ENCODE measurements at regions not wholly inside any gene's neighbourhood (a gene's known extent, or its start where the extent isn't known, plus 50 kb on each side); places are given as distances from the start of the nearest gene placed in this dataset.

DNA sequence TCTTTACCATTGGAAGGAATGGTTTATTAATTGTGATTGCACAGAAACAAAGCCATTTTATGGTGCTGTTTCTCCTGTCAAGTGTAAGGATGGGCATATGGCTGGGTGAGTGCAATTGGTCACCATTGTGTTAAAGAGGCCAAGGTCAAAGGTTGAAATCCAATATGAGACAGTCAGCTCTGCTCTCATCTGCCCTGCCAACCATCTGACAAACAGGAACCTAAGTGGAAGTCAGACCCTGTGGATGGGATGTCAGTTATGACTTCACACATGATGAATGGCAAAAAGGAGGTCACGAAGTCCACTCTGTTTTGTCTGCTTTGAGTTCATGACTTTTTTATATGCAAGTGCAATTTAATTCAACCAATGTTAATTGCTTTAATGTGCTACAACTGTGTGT lies 172.7 kb upstream of the TMEM229A start:
- CTCF ChIA-PET = interaction anchor here (0.6 to 2.0 kb wide), 2 partner anchors 19 to 50 kb away, joined by 3 to 6 read pairs; no protein-coding TSS in a partner anchor
- Histone ChIP-seq H4K20me1 (ENCODE audit: insufficient read depth) (no peaks in the 10 kb centered on the region), H3K4me2 (no peak overlapping the region), H3K9me2 (no peaks in the 10 kb centered on the region), H3K9ac (no peak overlapping the region), H2AFZ (ENCODE audit: low read depth) (no peak overlapping the region), H3K36me3 (replicated peaks in 1 of 2; ENCODE audit: control insufficient read depth in 1 of 2, insufficient read depth in 2 of 2, low read length in 1 of 2) (no peaks in the 10 kb centered on the region), H3K27me3 (ENCODE audit: insufficient read depth) (no peaks in the 10 kb centered on the region), H3K4me1 (ENCODE audit: control insufficient read depth in 1 of 2, insufficient read depth in 2 of 2, low read depth in 1 of 2, low read length in 1 of 2) (no peaks in the 10 kb centered on the region), H3K4me3 (ENCODE audit: low read depth in 2 of 2, low read length in 1 of 2) (no peak overlapping the region), H3K27ac (ENCODE audit: low read depth in 2 of 2, low read length in 1 of 2) (no peak overlapping the region), H3K79me2 (ENCODE audit: insufficient read depth) (no peaks in the 10 kb centered on the region), H3F3A (replicated peaks; ENCODE audit: insufficient read depth) (no peaks in the 10 kb centered on the region), H3K9me3 (no peaks in the 10 kb centered on the region)
- DNase-seq = no peak
- no peak for TF ChIP-seq TCF12 (IDR thresholded peaks at IDR 0.05)
- TF ChIP-seq RXRA (IDR thresholded peaks at IDR 0.05; ENCODE audit: borderline replicate concordance, low read depth) = no peak
- no peak for TF ChIP-seq RAD21 (IDR thresholded peaks at IDR 0.05; ENCODE audit: low read length)
- TF ChIP-seq RFX5 (IDR thresholded peaks at IDR 0.05; ENCODE audit: low read length) = no peak
- POLR2A ChIA-PET = no interaction called here
- 31% methylated on average over 1 of the region's 1 CpG for WGBS (ENCODE audit: low lambda C conversion rate)

DNA sequence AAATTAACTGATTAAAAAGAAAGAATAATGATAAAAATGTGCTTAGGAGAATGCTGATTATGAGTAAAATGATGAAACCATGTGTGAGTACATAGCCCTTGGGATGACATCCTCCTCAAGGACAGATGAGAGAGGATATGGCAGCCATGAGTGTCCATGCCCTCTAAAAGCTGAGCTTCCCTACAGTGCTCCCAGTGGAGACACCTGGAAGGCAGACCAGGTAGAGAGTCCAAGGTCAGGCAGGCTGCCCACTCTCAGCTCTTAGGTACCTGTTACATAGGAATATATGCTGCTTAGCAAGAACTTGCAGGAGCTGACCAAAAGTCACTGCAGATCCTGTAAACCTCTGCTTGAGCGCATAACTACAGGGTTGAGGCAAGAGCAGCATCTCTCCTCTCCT lies 169.7 kb upstream of the TMEM229A start:
- no peaks in the 10 kb centered on the region for H3K4me1 ChIP-seq (ENCODE audit: control insufficient read depth in 1 of 2, insufficient read depth in 2 of 2, low read depth in 1 of 2, low read length in 1 of 2)
- ChIA-PET CTCF (interaction anchor here (0.6 to 2.9 kb wide), 4 partner anchors 12 to 494 kb away, joined by 3 to 13 read pairs (median 3); no protein-coding TSS in a partner anchor), POLR2A (no interaction called here)
- H3K9ac ChIP-seq = no peak overlapping the region
- H2AFZ ChIP-seq (ENCODE audit: low read depth) = no peak overlapping the region
- no peaks in the 10 kb centered on the region for H3K36me3 ChIP-seq (replicated peaks in 1 of 2; ENCODE audit: control insufficient read depth in 1 of 2, insufficient read depth in 2 of 2, low read length in 1 of 2)
- no peaks in the 10 kb centered on the region for H4K20me1 ChIP-seq (ENCODE audit: insufficient read depth)
- H3F3A ChIP-seq (replicated peaks; ENCODE audit: insufficient read depth) = no peaks in the 10 kb centered on the region
- no peaks in the 10 kb centered on the region for H3K27me3 ChIP-seq (ENCODE audit: insufficient read depth)
- TF ChIP-seq, protein P1, sequence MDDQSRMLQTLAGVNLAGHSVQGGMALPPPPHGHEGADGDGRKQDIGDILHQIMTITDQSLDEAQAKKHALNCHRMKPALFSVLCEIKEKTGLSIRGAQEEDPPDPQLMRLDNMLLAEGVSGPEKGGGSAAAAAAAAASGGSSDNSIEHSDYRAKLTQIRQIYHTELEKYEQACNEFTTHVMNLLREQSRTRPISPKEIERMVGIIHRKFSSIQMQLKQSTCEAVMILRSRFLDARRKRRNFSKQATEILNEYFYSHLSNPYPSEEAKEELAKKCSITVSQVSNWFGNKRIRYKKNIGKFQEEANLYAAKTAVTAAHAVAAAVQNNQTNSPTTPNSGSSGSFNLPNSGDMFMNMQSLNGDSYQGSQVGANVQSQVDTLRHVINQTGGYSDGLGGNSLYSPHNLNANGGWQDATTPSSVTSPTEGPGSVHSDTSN (IDR thresholded peaks at IDR 0.05) = no peak
- TF ChIP-seq FOXM1 (IDR thresholded peaks at IDR 0.05; ENCODE audit: low read depth) (no peak), SMC3 (IDR thresholded peaks at IDR 0.05; ENCODE audit: low read depth, low read length) (no peak), ELF1 (IDR thresholded peaks at IDR 0.05) (no peak), NRF1 (IDR thresholded peaks at IDR 0.05; ENCODE audit: low read depth, low read length) (no peak)
- TF ChIP-seq, protein P2, sequence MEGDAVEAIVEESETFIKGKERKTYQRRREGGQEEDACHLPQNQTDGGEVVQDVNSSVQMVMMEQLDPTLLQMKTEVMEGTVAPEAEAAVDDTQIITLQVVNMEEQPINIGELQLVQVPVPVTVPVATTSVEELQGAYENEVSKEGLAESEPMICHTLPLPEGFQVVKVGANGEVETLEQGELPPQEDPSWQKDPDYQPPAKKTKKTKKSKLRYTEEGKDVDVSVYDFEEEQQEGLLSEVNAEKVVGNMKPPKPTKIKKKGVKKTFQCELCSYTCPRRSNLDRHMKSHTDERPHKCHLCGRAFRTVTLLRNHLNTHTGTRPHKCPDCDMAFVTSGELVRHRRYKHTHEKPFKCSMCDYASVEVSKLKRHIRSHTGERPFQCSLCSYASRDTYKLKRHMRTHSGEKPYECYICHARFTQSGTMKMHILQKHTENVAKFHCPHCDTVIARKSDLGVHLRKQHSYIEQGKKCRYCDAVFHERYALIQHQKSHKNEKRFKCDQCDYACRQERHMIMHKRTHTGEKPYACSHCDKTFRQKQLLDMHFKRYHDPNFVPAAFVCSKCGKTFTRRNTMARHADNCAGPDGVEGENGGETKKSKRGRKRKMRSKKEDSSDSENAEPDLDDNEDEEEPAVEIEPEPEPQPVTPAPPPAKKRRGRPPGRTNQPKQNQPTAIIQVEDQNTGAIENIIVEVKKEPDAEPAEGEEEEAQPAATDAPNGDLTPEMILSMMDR (IDR thresholded peaks at IDR 0.05) = no peak
- TF ChIP-seq, protein P3, sequence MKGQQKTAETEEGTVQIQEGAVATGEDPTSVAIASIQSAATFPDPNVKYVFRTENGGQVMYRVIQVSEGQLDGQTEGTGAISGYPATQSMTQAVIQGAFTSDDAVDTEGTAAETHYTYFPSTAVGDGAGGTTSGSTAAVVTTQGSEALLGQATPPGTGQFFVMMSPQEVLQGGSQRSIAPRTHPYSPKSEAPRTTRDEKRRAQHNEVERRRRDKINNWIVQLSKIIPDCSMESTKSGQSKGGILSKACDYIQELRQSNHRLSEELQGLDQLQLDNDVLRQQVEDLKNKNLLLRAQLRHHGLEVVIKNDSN (IDR thresholded peaks at IDR 0.05; ENCODE audit: borderline replicate concordance, low read depth) = no peak
- no peak overlapping the region for H3K4me3 ChIP-seq (ENCODE audit: low read depth in 2 of 2, low read length in 1 of 2)
- H3K4me2 ChIP-seq = no peak overlapping the region
- DNase-seq = no peak
- 78% methylated on average over 1 of the region's 1 CpG for WGBS (ENCODE audit: low lambda C conversion rate)
- no peaks in the 10 kb centered on the region for H3K9me3 ChIP-seq
- H3K27ac ChIP-seq (ENCODE audit: low read depth in 2 of 2, low read length in 1 of 2) = no peak overlapping the region
- H3K79me2 ChIP-seq (ENCODE audit: insufficient read depth) = no peaks in the 10 kb centered on the region
- H3K9me2 ChIP-seq = no peaks in the 10 kb centered on the region

Measured in SK-N-SH (cell line).